Left forelimb (tissue), 1 donor: ENCODE measurements at regions not wholly inside any gene's neighbourhood (a gene's known extent, or its start where the extent isn't known, plus 50 kb on each side); places are given as distances from the start of the nearest gene placed in this dataset.

Experiments
- DNase-seq: peaks from one replicate; pipeline ENCODE4 v3.0.0-alpha.2; 2018; ENCODE audit warnings: low spot score

DNA sequence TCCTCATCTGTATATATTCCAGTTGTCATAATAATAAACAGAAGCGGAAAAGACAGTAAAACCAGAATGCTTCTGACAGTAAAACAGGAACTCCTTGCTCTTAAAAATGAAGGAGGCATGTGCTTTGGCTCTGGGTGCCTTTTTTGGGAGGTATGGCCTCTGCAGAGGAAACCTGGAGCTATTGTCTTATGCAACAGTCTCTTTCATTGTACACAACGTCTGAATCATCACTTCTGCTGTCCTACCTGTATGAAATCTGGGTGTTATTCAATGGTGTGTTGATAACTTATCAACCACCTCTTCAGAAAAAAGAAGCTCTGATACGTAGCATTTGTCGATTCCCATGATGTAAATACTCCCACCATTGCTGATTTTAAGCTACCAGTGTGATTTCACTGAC lies 64.8 kb downstream of the CDCA7 start:
- no peak for DNase-seq

DNA sequence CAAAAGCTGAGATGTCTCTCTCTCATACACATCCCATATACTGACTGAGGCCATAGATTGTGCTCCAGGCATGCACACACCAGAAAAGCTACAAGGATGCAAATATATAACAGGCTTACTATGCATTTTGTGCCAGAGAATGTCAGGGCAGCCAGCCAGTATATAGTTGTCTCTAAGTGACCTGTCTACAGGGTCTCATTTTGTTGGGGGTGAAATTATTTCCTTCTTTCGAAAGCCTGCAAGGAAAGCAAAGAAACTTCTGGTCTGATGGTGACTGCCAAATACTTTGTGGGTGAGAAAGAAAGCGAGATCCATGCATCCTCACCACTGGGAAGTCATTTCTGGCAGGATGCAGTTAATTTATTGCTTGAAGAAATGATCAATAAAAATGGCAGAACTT lies 70.2 kb downstream of the CDCA7 start:
- no peak for DNase-seq

DNA sequence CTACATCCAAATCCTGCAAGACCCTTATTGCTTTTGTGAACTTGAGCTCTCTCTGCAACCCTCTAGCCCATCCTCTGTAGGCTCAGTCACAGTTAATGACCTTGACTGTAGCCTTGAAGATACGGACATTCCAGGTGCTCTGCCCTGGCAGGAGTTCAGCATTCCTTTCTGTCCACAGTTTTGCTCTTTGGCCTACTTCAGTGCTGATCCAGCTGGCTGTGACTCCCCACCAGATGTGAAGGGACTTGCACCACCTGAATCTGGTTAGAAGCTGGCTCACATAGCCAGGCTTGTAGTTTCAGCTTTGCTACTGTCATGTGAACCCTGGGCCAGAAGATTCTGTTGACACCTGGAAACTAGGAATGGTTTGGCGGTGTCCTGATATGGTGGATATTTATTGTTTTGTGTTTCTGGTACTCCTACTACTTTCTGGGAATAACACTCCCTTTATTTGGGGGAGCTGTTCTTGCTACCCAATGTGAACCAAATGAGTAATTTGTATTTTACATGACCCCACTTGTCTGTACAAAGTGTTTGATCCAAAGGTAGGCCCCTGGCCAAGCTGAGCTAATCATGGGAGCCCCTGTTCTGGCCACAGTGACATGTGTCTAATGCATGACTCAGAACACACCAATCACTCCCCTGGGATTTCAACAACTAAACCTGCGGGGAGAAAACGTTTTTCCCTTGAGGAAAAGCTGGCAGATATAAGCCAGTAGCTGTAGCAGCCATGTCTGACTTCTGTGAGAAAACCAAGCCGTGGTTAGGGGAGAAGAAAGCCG lies 73.4 kb downstream of the CDCA7 start:
- DNase-seq = peak; percentile 79

DNA sequence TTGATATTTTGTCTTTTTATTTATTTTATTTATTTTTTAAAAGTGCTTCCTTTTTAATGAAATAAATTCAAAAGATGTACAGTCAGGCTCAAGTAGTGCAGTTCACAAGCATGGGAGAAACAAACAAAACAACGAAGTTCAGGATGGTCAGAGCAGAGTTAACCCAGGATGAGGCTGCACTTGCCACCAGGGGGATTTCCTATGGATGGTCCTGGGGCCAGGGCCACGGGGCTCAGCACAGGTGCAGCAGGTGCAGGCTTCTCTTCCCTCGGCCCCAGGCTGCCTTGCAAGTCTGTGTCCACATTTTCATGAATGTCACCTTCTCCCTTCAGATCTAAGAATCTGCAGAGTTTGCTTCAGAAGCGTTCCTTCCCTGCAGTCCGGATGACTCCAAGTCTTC lies 76.5 kb downstream of the CDCA7 start:
- DNase-seq = no peak

DNA sequence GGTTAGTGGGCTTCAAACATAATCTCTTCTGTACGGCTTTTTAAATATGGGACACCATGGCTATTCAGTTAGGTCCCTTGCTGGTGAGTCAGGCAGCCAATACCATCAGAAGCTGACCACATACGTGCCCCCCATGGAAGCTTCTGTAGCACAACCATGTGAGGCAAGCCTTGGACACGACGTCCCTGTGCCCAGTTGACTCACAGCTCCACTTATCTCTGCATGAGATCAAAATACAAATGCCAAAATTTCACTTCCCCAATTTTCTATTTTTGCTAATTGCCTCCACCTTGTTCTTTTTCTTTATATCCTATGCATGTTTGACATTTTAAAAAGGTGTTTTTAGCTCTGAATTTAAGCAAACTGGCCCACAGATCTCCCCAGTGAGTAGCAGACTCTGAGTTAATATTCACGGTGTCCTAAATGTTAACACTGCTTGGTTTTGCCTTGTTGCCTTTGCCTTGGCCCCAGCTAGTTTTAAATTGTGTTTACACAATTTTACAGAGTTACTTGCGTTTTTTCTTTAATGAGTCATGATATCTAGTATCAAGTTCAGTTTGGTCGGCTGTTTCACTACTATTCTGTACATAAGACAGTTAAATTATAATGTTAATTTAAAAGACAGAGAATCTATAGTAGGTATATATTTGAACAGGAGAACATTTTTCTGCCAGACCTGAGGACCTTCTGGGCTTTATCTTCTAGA lies 77.5 kb downstream of the CDCA7 start:
- no peak for DNase-seq

DNA sequence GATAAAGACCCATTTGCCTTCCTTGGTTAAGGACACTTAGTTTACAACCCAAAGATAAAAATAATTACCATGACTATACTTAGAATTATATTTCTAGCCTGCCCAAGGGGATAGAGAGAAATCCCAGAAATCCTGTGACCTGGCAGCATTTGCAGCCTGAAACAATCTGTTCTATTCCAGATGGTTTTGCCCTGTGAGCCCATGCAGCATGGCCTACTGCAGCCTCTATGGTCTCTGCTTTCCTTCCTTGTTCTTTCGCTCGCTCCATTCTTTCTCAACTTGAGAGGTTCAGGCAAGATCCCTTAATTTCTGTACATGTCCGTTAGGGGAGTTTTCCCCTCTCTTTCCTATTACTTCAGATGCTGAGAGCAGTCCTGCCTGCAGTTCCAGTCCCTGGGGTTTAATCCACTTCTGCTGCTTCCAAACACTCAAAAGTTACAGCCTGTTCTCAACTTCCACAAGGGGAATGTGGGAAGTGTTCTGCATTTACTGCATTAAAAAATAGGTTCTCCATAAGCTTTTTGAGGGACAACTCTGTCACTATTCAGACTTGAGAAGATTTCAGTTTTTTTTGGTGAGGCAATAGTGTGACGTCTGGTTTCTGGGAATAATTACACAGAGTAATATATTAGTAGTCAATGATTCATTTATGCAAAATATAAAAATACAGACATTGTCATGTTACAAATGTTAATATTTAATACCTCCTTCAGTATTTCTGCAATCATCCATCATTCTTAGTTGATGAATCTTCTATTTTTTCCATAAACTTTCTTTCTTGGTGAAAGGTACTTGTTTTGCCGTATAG lies 80.3 kb downstream of the CDCA7 start:
- no peak for DNase-seq

DNA sequence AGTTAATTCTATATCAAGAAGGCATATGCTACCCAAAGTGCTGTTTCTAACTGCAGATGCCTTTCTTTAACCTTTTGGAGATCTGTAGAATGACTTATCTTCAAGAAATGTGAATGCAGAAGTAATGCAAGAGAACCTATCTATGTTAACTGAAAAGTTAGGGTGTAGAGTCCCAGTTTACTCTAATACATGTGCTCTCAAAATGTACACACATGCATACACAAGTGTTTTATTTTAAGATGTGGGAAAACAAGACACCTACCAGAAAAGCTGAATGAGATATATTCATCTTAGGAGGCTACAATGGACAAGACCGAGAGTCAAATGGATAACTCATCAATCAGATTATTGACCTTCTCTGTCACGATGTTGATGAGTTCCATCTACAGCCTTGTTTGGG lies 80.9 kb downstream of the CDCA7 start:
- DNase-seq = no peak

DNA sequence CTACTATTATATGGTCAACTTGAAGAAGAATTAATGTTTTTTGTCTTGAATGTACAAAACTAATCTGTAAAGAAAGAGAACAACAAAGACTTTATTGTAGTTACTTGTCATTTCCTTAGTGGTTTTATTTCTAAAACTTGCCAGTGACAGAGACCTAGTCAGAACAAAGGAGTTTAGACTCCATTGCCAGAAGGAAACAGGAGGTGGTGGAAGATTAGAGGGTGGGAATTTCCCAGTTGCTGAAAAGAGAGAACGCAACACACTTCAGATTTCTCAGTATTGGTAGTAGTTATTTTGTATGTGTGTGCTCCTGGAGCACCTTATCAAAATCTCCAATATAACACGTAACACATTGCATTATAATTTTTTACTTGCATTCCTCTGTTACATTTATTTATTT lies 81.4 kb downstream of the CDCA7 start:
- no peak for DNase-seq

DNA sequence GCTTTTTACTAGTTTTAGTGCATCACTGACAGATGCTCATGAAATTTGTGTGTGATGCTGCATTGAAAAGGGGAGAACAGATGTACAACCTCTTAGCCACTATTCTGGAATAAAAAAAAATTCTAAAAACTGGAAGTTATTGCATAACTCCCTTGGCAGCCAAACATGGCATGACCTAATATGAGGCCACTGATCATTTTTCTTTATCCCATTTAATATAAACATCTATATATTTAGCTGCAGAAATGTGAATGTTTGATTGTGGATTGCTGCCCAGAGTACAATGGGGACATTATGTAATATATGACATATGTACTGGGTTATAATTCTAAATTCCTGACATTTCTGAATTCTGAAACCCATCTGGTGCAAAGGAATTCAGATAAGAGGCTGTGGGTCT lies 86.5 kb downstream of the CDCA7 start:
- DNase-seq = no peak

DNA sequence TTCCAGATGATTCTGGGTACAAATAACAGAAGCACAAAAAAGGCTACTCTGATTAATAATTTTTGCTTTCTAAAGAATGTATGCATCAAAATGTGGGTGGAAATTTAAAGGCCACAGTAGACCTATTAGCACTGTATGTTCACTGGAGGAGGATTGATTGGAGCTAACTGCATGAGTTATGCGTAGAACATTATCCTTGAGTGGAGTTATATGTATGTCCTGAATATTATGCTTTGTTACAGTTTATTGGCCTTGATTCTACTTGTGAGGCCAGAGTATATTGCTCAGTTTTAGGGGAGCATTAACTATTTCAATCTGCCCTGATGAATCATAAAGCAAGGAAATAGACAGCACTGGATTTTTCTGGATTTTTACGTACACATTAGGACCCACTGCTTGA lies 87.9 kb downstream of the CDCA7 start:
- DNase-seq = no peak

DNA sequence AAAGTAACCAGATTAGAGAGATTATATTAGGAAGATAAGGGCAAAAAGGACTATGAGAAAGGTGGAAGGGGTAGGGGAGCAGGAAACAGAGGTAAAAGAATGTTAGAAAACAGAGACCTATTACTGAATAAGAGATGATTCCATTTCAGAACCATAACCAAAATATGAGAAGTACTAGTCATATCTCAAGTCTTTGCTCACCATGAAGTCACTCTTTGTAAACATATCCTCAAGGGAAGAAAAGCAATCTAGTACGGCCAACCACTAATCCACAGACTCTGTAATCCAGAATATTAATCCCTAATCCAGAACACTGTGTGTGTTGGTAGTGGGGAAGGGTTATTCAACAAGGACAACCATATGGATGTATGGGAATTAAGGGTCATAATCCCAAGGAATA lies 92.0 kb downstream of the CDCA7 start:
- DNase-seq = no peak

DNA sequence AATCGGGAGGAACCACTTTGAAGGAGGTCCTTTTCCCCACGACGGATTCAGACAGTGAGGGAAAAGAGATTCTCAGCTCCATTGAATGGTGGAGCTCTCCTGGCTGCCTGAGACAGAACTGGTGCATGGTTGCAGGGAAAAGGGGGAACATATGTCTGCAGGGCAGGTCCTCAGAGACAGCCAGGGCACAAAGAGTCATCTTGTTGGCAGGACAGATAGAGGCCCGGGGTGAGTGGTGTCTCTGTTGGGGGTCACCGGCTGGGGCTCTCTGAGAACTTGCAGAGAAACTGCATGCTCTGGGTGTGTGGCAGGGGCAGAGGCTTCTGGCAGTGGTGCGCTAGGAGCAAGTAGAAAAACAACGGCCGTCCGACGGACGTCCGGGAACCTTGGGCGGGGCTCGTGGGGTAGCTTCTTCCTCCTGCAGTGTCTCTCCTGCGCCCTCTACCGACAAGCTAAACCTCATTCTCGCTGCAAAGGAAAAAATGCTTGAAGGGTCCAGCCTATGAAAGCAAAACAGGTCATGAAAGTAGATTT lies 94.3 kb downstream of the CDCA7 start:
- no peak for DNase-seq

DNA sequence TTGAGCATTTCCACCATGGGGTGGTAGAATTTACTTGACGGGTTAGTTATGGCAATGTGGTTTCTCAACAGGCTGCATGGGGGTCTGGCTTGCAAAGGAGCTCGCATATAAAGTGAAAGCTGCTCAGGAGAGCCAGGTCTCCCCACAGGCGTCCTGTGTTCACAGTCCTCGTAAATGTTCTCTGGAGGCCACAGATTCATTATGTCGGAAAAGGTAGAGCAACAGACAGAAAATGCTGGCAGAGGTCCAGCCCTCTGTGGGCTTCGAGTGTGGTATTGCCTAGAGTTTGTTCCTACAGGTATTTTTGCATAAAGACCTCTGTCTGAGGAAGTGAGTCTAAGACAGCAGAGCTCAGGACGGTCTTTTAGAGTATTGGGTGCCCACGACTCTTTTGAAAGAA lies 96.4 kb downstream of the CDCA7 start:
- DNase-seq = no peak

DNA sequence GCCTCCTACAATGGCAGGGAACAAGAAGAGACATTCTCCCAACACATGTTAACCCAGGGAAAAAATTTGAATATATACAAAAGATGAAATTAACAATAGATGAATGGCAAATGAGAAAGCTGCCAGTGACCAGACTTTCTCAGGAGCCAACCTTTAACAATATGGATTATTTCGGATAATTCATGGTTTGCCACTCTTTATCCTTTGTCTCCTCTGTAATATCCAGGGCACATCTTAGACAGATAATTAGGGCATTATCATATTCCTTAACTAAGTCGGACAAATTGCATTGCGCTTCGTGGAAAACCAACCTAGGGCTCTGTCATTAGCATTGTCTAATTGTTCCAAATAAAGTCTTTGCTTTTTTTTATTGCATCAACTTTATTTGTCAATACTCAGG lies 97.3 kb downstream of the CDCA7 start:
- no peak for DNase-seq

DNA sequence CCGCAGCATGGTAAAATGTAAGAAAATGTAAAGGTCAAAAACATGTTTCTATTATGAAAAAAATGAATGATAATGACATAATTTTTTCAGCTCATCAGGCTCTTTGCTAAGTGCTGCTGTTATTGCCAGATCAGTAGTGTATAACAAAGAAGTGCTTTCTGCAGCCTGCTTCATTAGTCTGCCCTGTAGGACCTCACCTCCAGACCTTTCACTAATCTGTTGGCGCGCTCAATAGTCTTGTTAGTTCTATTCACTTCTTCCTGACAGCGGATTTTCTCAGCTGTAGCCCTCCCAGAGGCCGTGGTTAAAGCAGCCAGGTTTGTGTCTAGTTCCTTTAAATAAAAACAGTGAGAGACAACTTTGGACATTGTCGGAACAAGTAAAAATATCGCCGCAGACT lies 97.7 kb downstream of the CDCA7 start:
- DNase-seq = no peak

DNA sequence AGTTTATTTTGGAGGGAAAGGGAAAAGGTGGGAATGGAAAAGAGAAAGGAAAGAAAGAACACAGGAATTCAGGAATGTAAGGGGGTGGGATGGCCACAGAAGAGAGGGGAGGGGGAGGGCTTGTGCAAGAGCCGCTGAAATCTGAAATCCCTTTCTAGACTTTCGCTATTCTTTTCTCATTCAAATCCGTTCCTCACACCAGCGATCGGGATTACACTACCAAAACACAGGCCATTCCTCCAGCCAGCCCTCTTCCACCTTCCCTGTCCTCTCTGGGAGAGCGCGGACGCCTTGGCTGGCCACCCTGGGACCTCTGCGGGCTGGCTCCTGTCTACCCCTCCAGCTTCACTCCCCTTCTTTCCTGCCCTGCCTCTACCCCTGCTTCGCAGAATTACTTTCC lies 102.3 kb downstream of the CDCA7 start:
- DNase-seq = no peak

DNA sequence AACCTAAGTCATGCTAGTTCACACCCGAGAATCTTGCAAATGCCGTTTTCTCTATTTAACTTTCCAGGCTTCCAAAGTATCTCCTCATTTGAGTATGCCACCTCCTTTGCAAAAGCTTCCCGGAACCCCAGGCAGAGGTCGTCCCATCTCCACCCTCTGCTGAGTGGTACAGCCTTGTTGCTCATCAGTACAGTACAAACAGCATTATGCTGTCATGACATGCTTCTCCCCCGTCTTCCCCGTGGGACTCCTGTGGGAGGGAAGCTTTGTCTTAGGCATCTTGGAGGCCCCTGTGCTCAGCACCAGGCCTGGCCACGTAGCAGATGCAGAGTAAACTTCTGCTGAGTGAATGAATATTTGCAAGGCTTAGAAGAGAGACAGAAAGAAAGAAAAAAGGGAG lies 102.7 kb downstream of the CDCA7 start:
- DNase-seq = no peak

DNA sequence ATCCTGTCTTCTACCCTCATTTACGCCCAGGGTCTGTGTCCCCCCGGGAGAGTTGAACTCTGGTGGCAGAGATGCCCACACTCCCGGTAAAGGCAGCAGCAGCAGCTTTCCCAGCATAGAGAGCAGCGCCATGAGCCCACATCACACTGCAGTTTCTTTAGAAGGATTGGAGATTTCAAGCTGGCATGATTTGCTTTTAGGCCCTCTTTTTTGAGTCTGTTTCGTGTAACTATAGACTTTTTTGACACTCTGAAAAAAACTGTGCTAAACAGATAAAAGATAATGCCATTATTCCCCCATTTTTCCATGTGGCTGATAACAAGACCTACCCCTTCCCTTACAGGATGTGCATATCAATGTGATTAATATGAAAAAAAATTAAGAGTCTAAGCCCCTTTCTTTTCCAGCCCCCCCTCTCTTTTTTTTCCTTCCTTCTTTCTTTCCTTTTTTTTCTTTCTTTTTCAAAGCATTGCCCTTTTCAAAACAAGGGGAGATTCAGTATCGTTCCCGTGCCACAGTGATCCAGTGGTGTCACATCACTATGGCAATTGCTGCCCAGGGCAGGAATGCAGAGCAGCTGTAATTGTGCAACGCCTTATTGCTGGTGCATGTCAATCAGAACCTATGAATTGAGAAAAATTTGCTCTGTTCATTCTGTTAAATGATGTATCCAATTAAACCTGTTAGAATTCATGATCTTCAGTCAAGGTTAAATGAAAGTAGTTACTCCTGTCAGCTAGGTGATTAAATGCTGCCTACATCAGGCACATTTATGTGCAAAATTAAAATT lies 104.5 kb downstream of the CDCA7 start:
- DNase-seq = no peak

DNA sequence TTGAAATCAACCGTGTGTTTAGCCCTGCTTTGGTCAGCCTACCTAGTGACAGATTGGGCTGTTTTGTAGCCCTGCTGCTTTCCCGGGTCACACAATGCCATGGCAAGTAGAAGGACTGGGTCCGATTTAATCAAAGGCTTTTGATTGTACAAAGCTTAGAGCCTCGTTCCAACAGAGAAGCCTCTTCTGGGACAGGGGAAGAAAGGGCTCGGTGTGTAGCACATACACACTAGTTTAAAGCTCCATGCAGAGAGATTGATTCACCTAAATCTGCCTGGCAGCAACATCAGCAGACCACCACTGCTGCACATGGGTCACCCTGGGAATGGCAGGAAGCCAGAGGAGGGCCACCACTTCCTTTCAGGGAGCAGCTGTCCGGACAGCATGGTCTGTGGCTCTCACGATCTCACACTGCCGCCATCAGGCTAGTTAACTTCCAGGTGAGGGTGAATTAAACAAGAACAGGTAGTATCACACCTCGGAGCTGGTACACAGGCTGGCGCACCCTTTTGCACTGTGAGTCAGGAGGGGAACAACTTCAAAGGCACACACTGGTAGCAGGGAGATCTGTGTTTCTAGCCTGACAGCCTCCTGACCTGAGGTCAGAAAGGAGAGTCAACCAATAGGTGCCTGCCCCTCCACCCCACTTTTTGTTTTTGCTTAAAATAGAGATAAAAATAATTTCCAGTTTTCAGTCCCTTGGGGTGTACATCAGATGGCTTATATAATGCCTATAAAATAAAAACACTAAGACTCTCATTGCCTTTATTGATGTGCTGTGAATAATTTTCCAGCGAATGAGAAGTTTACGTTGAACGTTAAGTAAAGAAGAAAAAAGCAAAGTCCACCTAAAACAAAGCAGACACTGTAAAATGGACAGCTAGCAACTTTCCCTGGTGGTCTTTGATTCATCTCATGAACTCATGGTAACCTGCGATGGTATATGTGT lies 108.5 kb downstream of the CDCA7 start:
- no peak for DNase-seq

DNA sequence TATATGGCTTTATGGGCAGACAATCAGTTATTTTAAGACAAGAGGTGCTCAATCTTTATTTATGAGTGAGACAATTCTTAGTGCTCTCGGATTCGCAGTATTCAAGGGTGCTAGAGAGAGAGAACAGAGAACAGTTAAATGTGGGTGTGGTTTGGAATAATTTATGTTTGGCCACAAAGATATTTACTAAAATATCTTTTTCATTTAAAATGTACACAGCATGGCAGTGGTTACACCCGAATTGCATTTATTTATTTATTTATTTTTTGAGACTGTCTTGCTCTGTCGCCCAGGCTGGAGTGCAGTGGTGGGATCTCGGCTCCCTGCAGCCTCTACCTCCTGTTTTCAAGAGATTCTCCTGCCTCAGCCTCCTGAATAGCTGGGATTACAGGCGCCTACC lies 109.2 kb downstream of the CDCA7 start:
- DNase-seq = no peak

DNA sequence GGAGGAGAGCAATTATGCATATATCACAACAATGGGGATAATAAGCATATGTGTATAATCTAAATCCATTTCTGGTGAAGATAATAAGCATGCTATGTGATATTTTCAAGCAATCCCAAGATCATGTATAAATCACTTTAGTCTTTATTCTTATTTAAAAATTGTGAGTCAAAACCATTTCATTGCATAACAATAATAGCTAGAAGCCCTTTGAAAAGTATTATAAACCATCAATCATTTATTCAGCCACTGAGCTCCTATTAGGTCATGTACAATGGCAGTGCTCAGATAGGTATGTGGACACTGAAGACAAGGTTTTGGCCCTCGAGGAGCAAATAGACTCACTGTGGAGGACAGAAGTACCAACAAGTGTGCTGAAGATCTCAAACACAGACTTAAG lies 113.1 kb downstream of the CDCA7 start:
- no peak for DNase-seq
